KG1 (cell line): ENCODE measurements at regions not wholly inside any gene's neighbourhood (a gene's known extent, or its start where the extent isn't known, plus 50 kb on each side); places are given as distances from the start of the nearest gene placed in this dataset.

ENCODE experiments used
- DNase-seq: peaks from one replicate; lab custom pipeline; 2025; lab: John Stamatoyannopoulos, UW

- no peak for DNase-seq
Observed at GRCh38 chr6:166692723-166693302, 65.8 kb upstream of the RPS6KA2 start.

GRCh38 chr6:166691746-166692145 is 64.7 kb upstream of the RPS6KA2 start:
- DNase-seq, result no peak

GRCh38 chr6:166691199-166691598 is 64.1 kb upstream of the RPS6KA2 start:
- DNase-seq, result no peak

GRCh38 chr6:166689687-166690086 is 62.6 kb upstream of the RPS6KA2 start:
- no peak for DNase-seq

- no peak for DNase-seq
Observed at GRCh38 chr6:166688901-166689300, 61.9 kb upstream of the RPS6KA2 start.

- DNase-seq, result no peak
Observed at GRCh38 chr6:166687879-166688205, 60.8 kb upstream of the RPS6KA2 start.

- no peak for DNase-seq
Observed at GRCh38 chr6:166687070-166687878, 60.2 kb upstream of the RPS6KA2 start.

- DNase-seq, result no peak
Observed at GRCh38 chr6:166686317-166686716, 59.3 kb upstream of the RPS6KA2 start.

GRCh38 chr6:166684866-166685265 is 57.8 kb upstream of the RPS6KA2 start:
- no peak for DNase-seq

GRCh38 chr6:166684170-166684569 is 57.1 kb upstream of the RPS6KA2 start:
- DNase-seq, result no peak

- DNase-seq, result no peak
Observed at GRCh38 chr6:166683477-166683876, 56.4 kb upstream of the RPS6KA2 start.

GRCh38 chr6:166679566-166679965 is 52.5 kb upstream of the RPS6KA2 start:
- DNase-seq, result no peak

GRCh38 chr6:166678426-166678825 is 51.4 kb upstream of the RPS6KA2 start:
- no peak for DNase-seq

GRCh38 chr6:166677941-166678340 is 50.9 kb upstream of the RPS6KA2 start:
- DNase-seq, result no peak
